Lower leg skin (tissue), 4 donors: ENCODE measurements at regions not wholly inside any gene's neighbourhood (a gene's known extent, or its start where the extent isn't known, plus 50 kb on each side); places are given as distances from the start of the nearest gene placed in this dataset.

ENCODE experiments used
- DNase-seq, 2 donors: peaks; one replicate each; pipeline ENCODE4 v3.0.0-alpha.2; 2019; ENCODE audit warnings: low spot score in 2 of 2
- H3K4me3 ChIP-seq: fragments of 200-600 bp; sonication (generic); 2 replicates; pipeline ENCODE4 v1.5.1; 2017; ENCODE audit warnings: mild to moderate bottlenecking, low read depth; ENCODE audit not compliant: poor library complexity, severe bottlenecking
- CTCF ChIP-seq, 3 donors: fragments of 450-650 bp; IDR thresholded peaks; one replicate each; pipeline ENCODE4 v1.5.1; 2016; ENCODE audit warnings: antibody characterized with exemption in 3 of 3, mild to moderate bottlenecking in 3 of 3, moderate library complexity in 2 of 3
- POLR2A ChIP-seq, 2 donors: fragments of 450-650 bp; IDR thresholded peaks; one replicate each; pipeline ENCODE4 v1.6.1; 2016 to 2017; ENCODE audit warnings: antibody characterized with exemption in 2 of 2, mild to moderate bottlenecking in 1 of 2, moderate library complexity in 1 of 2
- WGBS, 2 donors: methylation state at CpG; one replicate each; pipeline ENCODE4 v1.1.5; 2018; 5-methylcytosine and 5-hydroxymethylcytosine counted together
- intact Hi-C: fragments of 100-400 bp; cut with DNase I; formaldehyde crosslinking; loops from one replicate; pipeline ENCODE4 v1.15.0; 2023; ENCODE audit warnings: low total_unique reads

GRCh38 chr2:19128148-19128547 lies 230.3 kb downstream of the OSR1 start:
- intact Hi-C loops: no loop called here
- 65 to 93% methylated on average over 4 of the region's 4 CpGs for WGBS, 2 donors
- no peak overlapping the region for H3K4me3 ChIP-seq
- no peak for DNase-seq
- TF ChIP-seq POLR2A (IDR thresholded peaks at IDR 0.05) (no peak), CTCF (IDR thresholded peaks at IDR 0.05) (no peak)

GRCh38 chr2:19127616-19128015 lies 230.8 kb downstream of the OSR1 start:
- intact Hi-C loops: no loop called here
- H3K4me3 ChIP-seq: no peak overlapping the region
- WGBS, 2 donors: 82 to 83% methylated on average over 3 of the region's 3 CpGs
- TF ChIP-seq CTCF (IDR thresholded peaks at IDR 0.05): no peak
- no peak for TF ChIP-seq POLR2A (IDR thresholded peaks at IDR 0.05)
- no peak for DNase-seq

- no peak overlapping the region for H3K4me3 ChIP-seq
- intact Hi-C loops: no loop called here
- no peak for DNase-seq
- TF ChIP-seq POLR2A (IDR thresholded peaks at IDR 0.05) (no peak), CTCF (IDR thresholded peaks at IDR 0.05) (no peak)
- 73 to 79% methylated on average over 9 of the region's 9 CpGs for WGBS, 2 donors
Observed at GRCh38 chr2:19125901-19126680, 232.3 kb downstream of the OSR1 start.

GRCh38 chr2:19124135-19124534 lies 234.3 kb downstream of the OSR1 start:
- no peak for DNase-seq
- intact Hi-C loops: no loop called here
- 48 to 65% methylated on average over 5 of the region's 5 CpGs for WGBS, 2 donors
- H3K4me3 ChIP-seq: no peak overlapping the region
- no peak for TF ChIP-seq CTCF (IDR thresholded peaks at IDR 0.05)
- TF ChIP-seq POLR2A (IDR thresholded peaks at IDR 0.05): no peak

- H3K4me3 ChIP-seq: no peak overlapping the region
- DNase-seq: no peak
- intact Hi-C loops: no loop called here
- TF ChIP-seq CTCF (IDR thresholded peaks at IDR 0.05) (no peak), POLR2A (IDR thresholded peaks at IDR 0.05) (no peak)
- WGBS, 2 donors: 71 to 78% methylated on average over 2 of the region's 2 CpGs
Observed at GRCh38 chr2:19123556-19123955, 234.9 kb downstream of the OSR1 start.

GRCh38 chr2:19122220-19122619 lies 236.2 kb downstream of the OSR1 start:
- H3K4me3 ChIP-seq: no peak overlapping the region
- 94% methylated on average over 1 of the region's 1 CpG for WGBS, 2 donors
- no peak for TF ChIP-seq POLR2A (IDR thresholded peaks at IDR 0.05)
- no peak for TF ChIP-seq CTCF (IDR thresholded peaks at IDR 0.05)
- intact Hi-C loops: no loop called here
- DNase-seq: no peak
